ENCODE measurements at regions not wholly inside any gene's neighbourhood (a gene's known extent, or its start where the extent isn't known, plus 50 kb on each side); places are given as distances from the start of the nearest gene placed in this dataset.
"Not testable (repeated sequence)": the region's sequence is repeated elsewhere in the genome, so short reads cannot be mapped to it uniquely, and the experiment has no call there.

GRCh38 chr13:44690376-44690775, 114.2 kb upstream of the TSC22D1 start:
- in situ Hi-C loops (cut with HindIII; ENCODE audit: low sequenced_read_pairs) = no loop called here

GRCh38 chr13:44688652-44689051, 112.5 kb upstream of the TSC22D1 start:
- no peak for DNase-seq (ENCODE audit: low read depth, low spot score)
- in situ Hi-C loops (cut with HindIII; ENCODE audit: low sequenced_read_pairs) = no loop called here
- H3K4me3 ChIP-seq (ENCODE audit: low read depth, low read length) = no peak overlapping the region
- no peak for TF ChIP-seq CTCF (IDR thresholded peaks at IDR 0.05; ENCODE audit: low read depth, low read length)

More at GRCh38 chr13:44690376-44690775, 114.2 kb upstream of the TSC22D1 start:
- no peak for TF ChIP-seq CTCF (IDR thresholded peaks at IDR 0.05; ENCODE audit: low read depth, low read length)
- H3K4me3 ChIP-seq (ENCODE audit: low read depth, low read length) = no peak overlapping the region
- DNase-seq (ENCODE audit: low read depth, low spot score) = no peak

- in situ Hi-C loops (cut with HindIII; ENCODE audit: low sequenced_read_pairs) = no loop called here
- no peak for TF ChIP-seq CTCF (IDR thresholded peaks at IDR 0.05; ENCODE audit: low read depth, low read length)
- H3K4me3 ChIP-seq (ENCODE audit: low read depth, low read length) = no peak overlapping the region
- no peak for DNase-seq (ENCODE audit: low read depth, low spot score)
Observed at GRCh38 chr13:44686531-44686934, 110.4 kb upstream of the TSC22D1 start.

GRCh38 chr13:44685641-44686040, 109.5 kb upstream of the TSC22D1 start:
- in situ Hi-C loops (cut with HindIII; ENCODE audit: low sequenced_read_pairs) = no loop called here
- no peak for DNase-seq (ENCODE audit: low read depth, low spot score)
- TF ChIP-seq CTCF (IDR thresholded peaks at IDR 0.05; ENCODE audit: low read depth, low read length) = no peak
- H3K4me3 ChIP-seq (ENCODE audit: low read depth, low read length) = no peak overlapping the region

GRCh38 chr13:44682416-44682815, 106.3 kb upstream of the TSC22D1 start:
- H3K4me3 ChIP-seq (ENCODE audit: low read depth, low read length); DNase-seq (ENCODE audit: low read depth, low spot score); in situ Hi-C loops (cut with HindIII; ENCODE audit: low sequenced_read_pairs): not testable (repeated sequence)

GRCh38 chr13:44680746-44681355, 104.7 kb upstream of the TSC22D1 start:
- no peak for DNase-seq (ENCODE audit: low read depth, low spot score)
- no peak for TF ChIP-seq CTCF (IDR thresholded peaks at IDR 0.05; ENCODE audit: low read depth, low read length)
- no peak overlapping the region for H3K4me3 ChIP-seq (ENCODE audit: low read depth, low read length)
- in situ Hi-C loops (cut with HindIII; ENCODE audit: low sequenced_read_pairs) = no loop called here

GRCh38 chr13:44679597-44679996, 103.5 kb upstream of the TSC22D1 start:
- no peak for DNase-seq (ENCODE audit: low read depth, low spot score)
- in situ Hi-C loops (cut with HindIII; ENCODE audit: low sequenced_read_pairs) = no loop called here
- H3K4me3 ChIP-seq (ENCODE audit: low read depth, low read length) = no peak overlapping the region
- TF ChIP-seq CTCF (IDR thresholded peaks at IDR 0.05; ENCODE audit: low read depth, low read length) = no peak
